Keratinocyte (primary cell): ENCODE measurements at regions not wholly inside any gene's neighbourhood (a gene's known extent, or its start where the extent isn't known, plus 50 kb on each side); places are given as distances from the start of the nearest gene placed in this dataset.
"Not testable (repeated sequence)": the region's sequence is repeated elsewhere in the genome, so short reads cannot be mapped to it uniquely, and the experiment has no call there.

Source experiments
- DNase-seq: peaks from one replicate; pipeline ENCODE4 v3.0.0-alpha.2; 2011; ENCODE audit warnings: low read depth, missing footprints, low spot score
- FAIRE-seq: peaks from 2 replicates; lab custom pipeline; 2011; peaks lifted over from hg19 to GRCh38; lab: Jason Lieb, UNC
- H2AFZ ChIP-seq: 2 replicates; pipeline ENCODE4 v1.6.0; 2012; ENCODE audit warnings: low read length, control low read depth, inconsistent platforms; ENCODE audit not compliant: control insufficient read depth
- H3K27ac ChIP-seq: 2 replicates; pipeline ENCODE4 v1.5.1; 2011; ENCODE audit warnings: low read length; ENCODE audit not compliant: control insufficient read depth, insufficient read depth
- H3K27me3 ChIP-seq: 3 replicates; pipeline ENCODE4 v1.6.0; 2011; ENCODE audit warnings: low read length; ENCODE audit not compliant: control insufficient read depth, insufficient read depth; ENCODE audit errors: extremely low read depth
- H3K36me3 ChIP-seq, 2 experiments: 2 replicates in 1 of 2; 3 replicates in 1 of 2; pipeline ENCODE4 v1.5.1; 2011; ENCODE audit warnings: low read length in 2 of 2, mild to moderate bottlenecking in 1 of 2; ENCODE audit not compliant: control insufficient read depth in 2 of 2, insufficient read depth in 2 of 2; ENCODE audit errors: extremely low read depth in 1 of 2
- H3K4me1 ChIP-seq: 3 replicates; pipeline ENCODE4 v1.5.1; 2011; ENCODE audit warnings: low read length; ENCODE audit not compliant: control insufficient read depth, insufficient read depth; ENCODE audit errors: extremely low read depth
- H3K4me2 ChIP-seq: 3 replicates; pipeline ENCODE4 v1.6.0; 2011; ENCODE audit warnings: low read depth, low read length; ENCODE audit not compliant: control insufficient read depth, insufficient read depth; ENCODE audit errors: extremely low read depth
- H3K4me3 ChIP-seq, 3 experiments: fragments of 200-600 bp in 1 of 3; sonication (generic) in 1 of 3; 2 replicates in 2 of 3; 3 replicates in 1 of 3; pipeline ENCODE4 v1.5.1; 2011 to 2016; ENCODE audit warnings: low read length in 3 of 3, mild to moderate bottlenecking in 3 of 3, control low read depth in 2 of 3, inconsistent platforms in 1 of 3, low read depth in 1 of 3, mixed read lengths in 1 of 3, mixed run types in 1 of 3, moderate library complexity in 1 of 3; ENCODE audit not compliant: control insufficient read depth in 2 of 3, insufficient read depth in 2 of 3; ENCODE audit errors: extremely low read depth in 1 of 3
- H3K79me2 ChIP-seq: 2 replicates; pipeline ENCODE4 v1.6.0; 2012; ENCODE audit warnings: low read length; ENCODE audit not compliant: control insufficient read depth, insufficient read depth
- H3K9ac ChIP-seq: 3 replicates; pipeline ENCODE4 v1.6.0; 2011; ENCODE audit warnings: low read length; ENCODE audit not compliant: control insufficient read depth, insufficient read depth; ENCODE audit errors: extremely low read depth
- H3K9me1 ChIP-seq: 3 replicates; pipeline ENCODE4 v1.6.0; 2011; ENCODE audit warnings: low read length; ENCODE audit not compliant: control insufficient read depth, insufficient read depth; ENCODE audit errors: extremely low read depth
- H3K9me3 ChIP-seq: 2 replicates; pipeline ENCODE4 v1.5.1; 2012; ENCODE audit warnings: low read depth, low read length; ENCODE audit not compliant: control insufficient read depth
- H4K20me1 ChIP-seq: 3 replicates; pipeline ENCODE4 v1.6.0; 2011; ENCODE audit warnings: low read length; ENCODE audit not compliant: control insufficient read depth, insufficient read depth; ENCODE audit errors: extremely low read depth
- CTCF ChIP-seq, 3 experiments: IDR thresholded peaks in 1 of 3; conservative IDR thresholded peaks in 1 of 3; optimal IDR thresholded peaks in 1 of 3; 2 replicates in 2 of 3; 3 replicates in 1 of 3; pipeline versions ENCODE3 to v1.5.1; 2011; ENCODE audit warnings: low read length in 3 of 3, mild to moderate bottlenecking in 3 of 3, moderate library complexity in 2 of 3, control low read depth in 1 of 3, inconsistent platforms in 1 of 3; ENCODE audit not compliant: insufficient read depth in 2 of 3; ENCODE audit errors: extremely low read depth in 1 of 3
- EZH2 ChIP-seq: IDR thresholded peaks from one replicate; pipeline ENCODE4 v1.6.1; 2012; ENCODE audit warnings: inconsistent platforms, mild to moderate bottlenecking, low read length, moderate library complexity
- dilution Hi-C: fragments of 300-500 bp; cut with MboI; formaldehyde crosslinking; loops from one replicate; pipeline ENCODE4 v1.7.0; 2020; ENCODE audit warnings: low sequenced_read_pairs; ENCODE audit not compliant: extremely low pct_ligation_motif_present

GRCh38 chr5:54397420-54397819 lies 58.1 kb upstream of the HSPB3 start:
- Histone ChIP-seq H4K20me1 (no peaks in the 10 kb centered on the region), H3K4me2 (no peak overlapping the region), H3K9ac (no peak overlapping the region), H3K79me2 (no peaks in the 10 kb centered on the region), H3K27ac (no peak overlapping the region), H3K4me1 (no peaks in the 10 kb centered on the region), H3K9me3 (no peaks in the 10 kb centered on the region), H2AFZ (no peak overlapping the region), H3K9me1 (no peaks in the 10 kb centered on the region), H3K27me3 (no peaks in the 10 kb centered on the region), H3K4me3 (no peak overlapping the region), H3K36me3 (no peaks in the 10 kb centered on the region)
- dilution Hi-C loops, result no loop called here
- TF ChIP-seq CTCF (optimal IDR thresholded peaks at IDR 0.05 in 1 of 3, IDR thresholded peaks at IDR 0.05 in 1 of 3, conservative IDR thresholded peaks at IDR 0.05 in 1 of 3; ENCODE audit: extremely low read depth in 1 of 3, insufficient read depth in 2 of 3, low read length in 3 of 3) (no peak), EZH2 (no peak)
- FAIRE-seq (no peak), DNase-seq (no peak)

GRCh38 chr5:54393007-54393406 lies 62.5 kb upstream of the HSPB3 start:
- H3K9me3 ChIP-seq, H3K27me3 ChIP-seq, H3K4me3 ChIP-seq, H3K9ac ChIP-seq, H2AFZ ChIP-seq, dilution Hi-C loops, H4K20me1 ChIP-seq, H3K36me3 ChIP-seq, H3K4me1 ChIP-seq, H3K27ac ChIP-seq, H3K4me2 ChIP-seq, DNase-seq, H3K79me2 ChIP-seq, FAIRE-seq, H3K9me1 ChIP-seq: not testable (repeated sequence)

GRCh38 chr5:54390539-54391031 lies 64.9 kb upstream of the HSPB3 start:
- H2AFZ ChIP-seq, result no peak overlapping the region
- dilution Hi-C loops, result no loop called here
- DNase-seq, result no peak
- H3K79me2 ChIP-seq, result no peaks in the 10 kb centered on the region
- H4K20me1 ChIP-seq, result no peaks in the 10 kb centered on the region
- no peak overlapping the region for H3K9ac ChIP-seq
- H3K36me3 ChIP-seq, result no peaks in the 10 kb centered on the region
- no peaks in the 10 kb centered on the region for H3K9me1 ChIP-seq
- H3K4me1 ChIP-seq, result peaks cover 9% of the 10 kb centered on the region
- TF ChIP-seq EZH2 (no peak), CTCF (optimal IDR thresholded peaks at IDR 0.05 in 1 of 3, IDR thresholded peaks at IDR 0.05 in 1 of 3, conservative IDR thresholded peaks at IDR 0.05 in 1 of 3; ENCODE audit: extremely low read depth in 1 of 3, insufficient read depth in 2 of 3, low read length in 3 of 3) (no peak)
- H3K27ac ChIP-seq, result no peak overlapping the region
- FAIRE-seq, result no peak
- H3K27me3 ChIP-seq, result no peaks in the 10 kb centered on the region
- H3K9me3 ChIP-seq, result no peaks in the 10 kb centered on the region
- H3K4me3 ChIP-seq, result no peak overlapping the region
- H3K4me2 ChIP-seq, result no peak overlapping the region
